GM18505 (cell line): ENCODE measurements at regions not wholly inside any gene's neighbourhood (a gene's known extent, or its start where the extent isn't known, plus 50 kb on each side); places are given as distances from the start of the nearest gene placed in this dataset.

Experiments used
- ATAC-seq: cut with Tn5 transposase; IDR thresholded peaks from one replicate; pipeline ENCODE4 v1.9.1; 2021; ENCODE audit not compliant: unreplicated experiment
- POLR2A ChIP-seq: IDR thresholded peaks from 4 replicates; pipeline ENCODE4 v1.6.1; 2011; ENCODE audit warnings: borderline replicate concordance; ENCODE audit not compliant: insufficient read depth, insufficient read length; ENCODE audit errors: extremely low read depth

GRCh38 chrX:20477219-20477618 is 210.5 kb upstream of the RPS6KA3 start:
- no peak for ATAC-seq
- TF ChIP-seq POLR2A, result no peak

GRCh38 chrX:20472620-20473258 is 206.0 kb upstream of the RPS6KA3 start:
- TF ChIP-seq POLR2A, result no peak
- no peak for ATAC-seq

GRCh38 chrX:20472148-20472547 is 205.4 kb upstream of the RPS6KA3 start:
- no peak for ATAC-seq
- TF ChIP-seq POLR2A, result no peak

GRCh38 chrX:20471483-20471882 is 204.8 kb upstream of the RPS6KA3 start:
- no peak for ATAC-seq

GRCh38 chrX:20463296-20464075 is 196.8 kb upstream of the RPS6KA3 start:
- no peak for ATAC-seq
- no peak for TF ChIP-seq POLR2A

More at GRCh38 chrX:20471483-20471882, 204.8 kb upstream of the RPS6KA3 start:
- no peak for TF ChIP-seq POLR2A

GRCh38 chrX:20461576-20461975 is 194.9 kb upstream of the RPS6KA3 start:
- ATAC-seq, result no peak
- no peak for TF ChIP-seq POLR2A

- no peak for TF ChIP-seq POLR2A
- ATAC-seq, result no peak
These were observed 194.3 kb upstream of the RPS6KA3 start for GRCh38 chrX:20461002-20461401.

- TF ChIP-seq POLR2A, result no peak
- no peak for ATAC-seq
These were observed 193.0 kb upstream of the RPS6KA3 start for GRCh38 chrX:20459410-20460350.

GRCh38 chrX:20456971-20457370 is 190.3 kb upstream of the RPS6KA3 start:
- no peak for ATAC-seq
- no peak for TF ChIP-seq POLR2A

GRCh38 chrX:20455001-20455400 is 188.3 kb upstream of the RPS6KA3 start:
- no peak for ATAC-seq
- no peak for TF ChIP-seq POLR2A

- TF ChIP-seq POLR2A, result no peak
These were observed 187.4 kb upstream of the RPS6KA3 start for GRCh38 chrX:20454117-20454516.

GRCh38 chrX:20452487-20452886 is 185.8 kb upstream of the RPS6KA3 start:
- TF ChIP-seq POLR2A, result no peak
- peak; percentile 71 for ATAC-seq

More at GRCh38 chrX:20454117-20454516, 187.4 kb upstream of the RPS6KA3 start:
- ATAC-seq, result no peak

- no peak for TF ChIP-seq POLR2A
- ATAC-seq, result no peak
These were observed 185.2 kb upstream of the RPS6KA3 start for GRCh38 chrX:20451929-20452328.
